K562 (cell line): ENCODE measurements at regions not wholly inside any gene's neighbourhood (a gene's known extent, or its start where the extent isn't known, plus 50 kb on each side); places are given as distances from the start of the nearest gene placed in this dataset.

Experiments
- ARID2 ChIP-seq: fragments of 450-650 bp; IDR thresholded peaks from 2 replicates; pipeline ENCODE4 v1.6.1; 2017; ENCODE audit warnings: antibody characterized with exemption, mild to moderate bottlenecking
- CREB3 ChIP-seq: fragments of 450-650 bp; conservative IDR thresholded peaks from 2 replicates; pipeline ENCODE4 v1.6.1; 2016; ENCODE audit warnings: missing genetic modification characterization, low read depth, mild to moderate bottlenecking, missing compliant biosample characterization, moderate library complexity
- E2F5 ChIP-seq: sonication (generic); formaldehyde crosslinking; IDR thresholded peaks from 2 replicates; pipeline ENCODE4 v1.8.0; 2022; ENCODE audit warnings: mild to moderate bottlenecking, missing genetic modification reagents
- ETV5 ChIP-seq: sonication (generic); formaldehyde crosslinking; IDR thresholded peaks from 2 replicates; pipeline ENCODE4 v1.4.0; 2020; ENCODE audit warnings: low read depth, mild to moderate bottlenecking, missing genetic modification reagents
- GTF2B ChIP-seq: IDR thresholded peaks from 2 replicates; pipeline ENCODE4 v1.6.1; 2011; ENCODE audit not compliant: insufficient read length; ENCODE audit errors: extremely low read depth
- HDAC3 ChIP-seq: fragments of 450-650 bp; IDR thresholded peaks from 2 replicates; pipeline ENCODE4 v1.6.1; 2018; ENCODE audit warnings: borderline replicate concordance, mild to moderate bottlenecking, moderate library complexity; ENCODE audit not compliant: partially characterized antibody
- MTA2 ChIP-seq: fragments of 450-650 bp; IDR thresholded peaks from 2 replicates; pipeline ENCODE4 v1.6.1; 2016; ENCODE audit warnings: low read depth
- MYC ChIP-seq, 2 experiments: fragments of 250-450 bp in 1 of 2; sonication (Bioruptor Pico) in 1 of 2; IDR thresholded peaks; 2 replicates each; pipeline versions ENCODE4 v1.5.1 to v1.6.1; 2012 to 2021; ENCODE audit warnings: low read depth in 2 of 2, borderline replicate concordance in 1 of 2, improper control_type of control experiment in 1 of 2, low read length in 1 of 2, mild to moderate bottlenecking in 1 of 2, moderate library complexity in 1 of 2
- PRMT5 ChIP-seq: sonication (generic); formaldehyde crosslinking; IDR thresholded peaks from 2 replicates; pipeline ENCODE4 v1.5.0; 2020; ENCODE audit warnings: missing genetic modification reagents
- RHOXF2B ChIP-seq: fragments of 250-450 bp; sonication (Bioruptor Pico); conservative IDR thresholded peaks from 2 replicates; pipeline ENCODE4 v1.5.1; 2021
- SETDB1 ChIP-seq: IDR thresholded peaks from one replicate; pipeline ENCODE4 v1.6.1; 2012; ENCODE audit warnings: low read length, control low read depth, inconsistent platforms
- THAP7 ChIP-seq: fragments of 250-450 bp; sonication (Bioruptor Pico); IDR thresholded peaks from 2 replicates; pipeline ENCODE4 v1.5.0; 2021
- ZNF318 ChIP-seq, 2 experiments: fragments of 450-650 bp; IDR thresholded peaks; 2 replicates each; pipeline ENCODE4 v1.6.1; 2016; ENCODE audit warnings: mild to moderate bottlenecking in 2 of 2, borderline replicate concordance in 1 of 2, low read depth in 1 of 2, moderate library complexity in 1 of 2
- ZNF41 ChIP-seq: fragments of 250-450 bp; sonication (Bioruptor Pico); conservative IDR thresholded peaks from 2 replicates; pipeline ENCODE4 v1.4.0; 2020; ENCODE audit warnings: mild to moderate bottlenecking
- ZNF507 ChIP-seq: conservative IDR thresholded peaks from 2 replicates; pipeline ENCODE4 v1.6.1; 2017; ENCODE audit warnings: missing genetic modification characterization, missing compliant biosample characterization
- ZNF511 ChIP-seq: sonication (generic); formaldehyde crosslinking; IDR thresholded peaks from 2 replicates; pipeline ENCODE4 v1.8.0; 2022; ENCODE audit warnings: mild to moderate bottlenecking, missing genetic modification reagents

GRCh38 chr16:50457979-50458491 lies 89.2 kb upstream of the BRD7 start (continued):
- no peak for TF ChIP-seq ZNF318 (IDR thresholded peaks at IDR 0.05; ENCODE audit: borderline replicate concordance in 1 of 2, low read depth in 1 of 2)
- TF ChIP-seq E2F5 (CRISPR knock-in tag): no peak
- TF ChIP-seq CREB3 (tag): peak; percentile 96
- 0 out of 2 replicates have a peak, but pooled peaks have one; percentile 68 for TF ChIP-seq RHOXF2B (CRISPR knock-in tag)
- TF ChIP-seq GTF2B: no peak
- peak; percentile 21; the same call in 1 of the 2 replicates for TF ChIP-seq THAP7 (CRISPR knock-in tag)
- peak; percentile 87 for TF ChIP-seq ZNF41 (CRISPR knock-in tag)
- no peak for TF ChIP-seq ETV5 (CRISPR knock-in tag)
- TF ChIP-seq SETDB1: no peak
- TF ChIP-seq ARID2: no peak
- TF ChIP-seq ZNF507 (tag): 0 out of 2 replicates have a peak, but pooled peaks have one; percentile 20
- no peak for TF ChIP-seq ZNF511 (CRISPR knock-in tag)
- no peak for TF ChIP-seq MTA2
- no peak for TF ChIP-seq MYC (IDR thresholded peaks at IDR 0.05; ENCODE audit: low read depth, low read length)
- peak; percentile 91 for TF ChIP-seq MYC (CRISPR knock-in tag; IDR thresholded peaks at IDR 0.05; ENCODE audit: borderline replicate concordance, low read depth)
- TF ChIP-seq PRMT5 (CRISPR knock-in tag): no peak
- no peak for TF ChIP-seq HDAC3
